Keratinocyte (primary cell): ENCODE measurements at regions not wholly inside any gene's neighbourhood (a gene's known extent, or its start where the extent isn't known, plus 50 kb on each side); places are given as distances from the start of the nearest gene placed in this dataset.

ENCODE experiments used
- EZH2 ChIP-seq: IDR thresholded peaks from one replicate; pipeline ENCODE4 v1.6.1; 2012; ENCODE audit warnings: inconsistent platforms, mild to moderate bottlenecking, low read length, moderate library complexity
- TF ChIP-seq, protein P1 (sequence below), 3 experiments: IDR thresholded peaks in 1 of 3; conservative IDR thresholded peaks in 1 of 3; optimal IDR thresholded peaks in 1 of 3; 2 replicates in 2 of 3; 3 replicates in 1 of 3; pipeline versions ENCODE3 to v1.5.1; 2011; ENCODE audit warnings: low read length in 3 of 3, mild to moderate bottlenecking in 3 of 3, moderate library complexity in 2 of 3, control low read depth in 1 of 3, inconsistent platforms in 1 of 3; ENCODE audit not compliant: insufficient read depth in 2 of 3; ENCODE audit errors: extremely low read depth in 1 of 3

DNA sequence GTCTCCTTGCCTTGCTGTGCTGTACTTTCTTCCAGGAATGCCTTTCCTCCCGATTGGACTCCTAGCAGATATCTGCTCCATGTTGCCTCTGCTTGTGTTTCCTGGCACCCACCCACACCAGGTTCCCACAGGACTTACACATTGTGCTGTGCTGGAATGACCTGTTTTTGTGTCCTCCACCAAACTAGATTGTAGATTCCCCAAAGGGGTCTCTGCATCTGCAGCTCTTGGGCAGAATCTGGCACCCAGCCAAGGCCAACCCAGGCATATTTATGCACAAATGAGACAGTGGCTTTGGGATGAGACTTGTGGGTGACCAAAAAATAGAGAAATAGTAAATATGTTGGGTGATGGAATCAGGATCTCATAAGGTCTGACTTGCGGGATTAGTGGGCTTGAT is 278.2 kb downstream of the RRAGC start:
- no peak for TF ChIP-seq EZH2
- TF ChIP-seq, protein P1, sequence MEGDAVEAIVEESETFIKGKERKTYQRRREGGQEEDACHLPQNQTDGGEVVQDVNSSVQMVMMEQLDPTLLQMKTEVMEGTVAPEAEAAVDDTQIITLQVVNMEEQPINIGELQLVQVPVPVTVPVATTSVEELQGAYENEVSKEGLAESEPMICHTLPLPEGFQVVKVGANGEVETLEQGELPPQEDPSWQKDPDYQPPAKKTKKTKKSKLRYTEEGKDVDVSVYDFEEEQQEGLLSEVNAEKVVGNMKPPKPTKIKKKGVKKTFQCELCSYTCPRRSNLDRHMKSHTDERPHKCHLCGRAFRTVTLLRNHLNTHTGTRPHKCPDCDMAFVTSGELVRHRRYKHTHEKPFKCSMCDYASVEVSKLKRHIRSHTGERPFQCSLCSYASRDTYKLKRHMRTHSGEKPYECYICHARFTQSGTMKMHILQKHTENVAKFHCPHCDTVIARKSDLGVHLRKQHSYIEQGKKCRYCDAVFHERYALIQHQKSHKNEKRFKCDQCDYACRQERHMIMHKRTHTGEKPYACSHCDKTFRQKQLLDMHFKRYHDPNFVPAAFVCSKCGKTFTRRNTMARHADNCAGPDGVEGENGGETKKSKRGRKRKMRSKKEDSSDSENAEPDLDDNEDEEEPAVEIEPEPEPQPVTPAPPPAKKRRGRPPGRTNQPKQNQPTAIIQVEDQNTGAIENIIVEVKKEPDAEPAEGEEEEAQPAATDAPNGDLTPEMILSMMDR (optimal IDR thresholded peaks at IDR 0.05 in 1 of 3, IDR thresholded peaks at IDR 0.05 in 1 of 3, conservative IDR thresholded peaks at IDR 0.05 in 1 of 3; ENCODE audit: extremely low read depth in 1 of 3, insufficient read depth in 2 of 3, low read length in 3 of 3): no peak
